K562 (cell line): ENCODE measurements at regions not wholly inside any gene's neighbourhood (a gene's known extent, or its start where the extent isn't known, plus 50 kb on each side); places are given as distances from the start of the nearest gene placed in this dataset.

Experiments
- ATAC-seq: fragments of 200-7000 bp; cut with Tn5 transposase; 3 replicates; pipeline ENCODE4 v1.9.1; 2020; ENCODE audit warnings: moderate library complexity
- BruUV-seq: library from RNA; stranded (reverse); fragments of 400-500 nt; replicated peaks from 2 replicates; lab custom pipeline; 2021; lab: Mats Ljungman, UMichigan
- CTCF ChIA-PET: fragments of 300-600 bp; formaldehyde crosslinking; extraction: SDS; loops from one replicate; lab custom pipeline; 2021; ENCODE audit warnings: low intra/inter-chr PET ratio; lab: Yijun Ruan, JAX
- POLR2A ChIA-PET: fragments of 300-600, 350-650 bp; sonication (Branson Sonifier 250); formaldehyde crosslinking; extraction: SDS; loops from one replicate; lab custom pipeline; 2021; ENCODE audit warnings: antibody characterized with exemption, inconsistent platforms; lab: Yijun Ruan, JAX
- DNase-seq, 4 experiments: peaks; one replicate each; pipeline versions ENCODE4 v3.0.0 to v3.0.0-alpha.2; 2011 to 2018; ENCODE audit warnings: low spot score in 3 of 4, mixed read lengths in 3 of 4; ENCODE audit errors: extremely low read depth in 1 of 4
- FAIRE-seq: peaks from 2 replicates; lab custom pipeline; 2011; peaks lifted over from hg19 to GRCh38; lab: Jason Lieb, UNC
- H2AFZ ChIP-seq: 2 replicates; pipeline ENCODE4 v1.6.0; 2011; ENCODE audit warnings: low read depth, low read length, control low read depth, inconsistent platforms
- H3K27ac ChIP-seq: fragments of 200-600 bp; 3 replicates; pipeline ENCODE4 v1.8.0; 2011; ENCODE audit warnings: low read depth, mild to moderate bottlenecking, control low read depth, inconsistent platforms, low read length, moderate library complexity, mixed read lengths; ENCODE audit errors: extremely low read depth
- H3K27me3 ChIP-seq, 2 experiments: fragments of 300-600 bp in 1 of 2; 2 replicates in 1 of 2; 3 replicates in 1 of 2; pipeline versions ENCODE4 v1.6.0 to v1.8.0; 2011; ENCODE audit warnings: inconsistent platforms in 2 of 2, low read length in 2 of 2, mild to moderate bottlenecking in 1 of 2, mixed read lengths in 1 of 2, moderate library complexity in 1 of 2; ENCODE audit not compliant: control insufficient read depth in 2 of 2, insufficient read depth in 2 of 2
- H3K36me3 ChIP-seq: fragments of 300-600 bp; 3 replicates; pipeline ENCODE4 v1.8.0; 2011; ENCODE audit warnings: mild to moderate bottlenecking, low read length, inconsistent platforms; ENCODE audit not compliant: control insufficient read depth, insufficient read depth
- H3K4me1 ChIP-seq, 2 experiments: fragments of 200-600 bp in 1 of 2; replicated peaks in 1 of 2; 2 replicates in 1 of 2; 3 replicates in 1 of 2; pipeline versions ENCODE4 v1.5.1 to v1.8.0; 2011; ENCODE audit warnings: inconsistent platforms in 2 of 2, low read length in 2 of 2, mild to moderate bottlenecking in 1 of 2, mixed read lengths in 1 of 2, moderate library complexity in 1 of 2; ENCODE audit not compliant: control insufficient read depth in 2 of 2, insufficient read depth in 2 of 2
- H3K4me2 ChIP-seq: 2 replicates; pipeline ENCODE4 v1.6.1; 2011; ENCODE audit warnings: low read length, control low read depth, inconsistent platforms, mixed read lengths; ENCODE audit not compliant: insufficient read depth
- H3K4me3 ChIP-seq: fragments of 200-600 bp; sonication (generic), shearing (Covaris generic); 2 replicates; pipeline ENCODE4 v1.5.1; 2016; ENCODE audit warnings: control low read depth, inconsistent platforms
- H3K79me2 ChIP-seq: fragments of 200-600 bp; 3 replicates; pipeline ENCODE4 v1.8.0; 2011; ENCODE audit warnings: low read length, inconsistent platforms; ENCODE audit not compliant: control insufficient read depth, insufficient read depth
- H3K9ac ChIP-seq, 2 experiments: 2 replicates each; pipeline versions ENCODE4 v1.6.0 to v1.6.1; 2011; ENCODE audit warnings: low read depth in 2 of 2, low read length in 2 of 2, control low read depth in 1 of 2, inconsistent platforms in 1 of 2, mild to moderate bottlenecking in 1 of 2, mixed read lengths in 1 of 2; ENCODE audit not compliant: insufficient read depth in 1 of 2
- H3K9me1 ChIP-seq: one replicate; pipeline ENCODE4 v1.6.0; 2011; ENCODE audit warnings: inconsistent platforms, mild to moderate bottlenecking, low read length, moderate library complexity; ENCODE audit not compliant: control insufficient read depth, insufficient read depth
- H3K9me3 ChIP-seq: replicated peaks from 2 replicates; pipeline ENCODE4 v1.5.1; 2011; ENCODE audit warnings: low read depth, low read length, inconsistent platforms; ENCODE audit not compliant: control insufficient read depth, insufficient read depth
- H4K20me1 ChIP-seq: replicated peaks from 2 replicates; pipeline ENCODE4 v1.6.1; 2011; ENCODE audit warnings: low read length, inconsistent platforms, mixed read lengths; ENCODE audit not compliant: control insufficient read depth, insufficient read depth
- BCL6 ChIP-seq: fragments of 250-450 bp; sonication (Bioruptor Pico); IDR thresholded peaks from 2 replicates; pipeline ENCODE4 v1.4.0; 2020
- CHAMP1 ChIP-seq: fragments of 450-650 bp; IDR thresholded peaks from 2 replicates; pipeline ENCODE4 v1.6.1; 2016; ENCODE audit warnings: mild to moderate bottlenecking
- DDX20 ChIP-seq: fragments of 450-650 bp; IDR thresholded peaks from 2 replicates; pipeline ENCODE4 v1.6.1; 2016; ENCODE audit warnings: missing genetic modification characterization, low read depth, mild to moderate bottlenecking, missing compliant biosample characterization, moderate library complexity
- HDAC2 ChIP-seq: fragments of 450-650 bp; IDR thresholded peaks from 2 replicates; pipeline ENCODE4 v1.6.1; 2016; ENCODE audit warnings: mild to moderate bottlenecking
- HINFP ChIP-seq: fragments of 450-650 bp; conservative IDR thresholded peaks from 2 replicates; pipeline ENCODE4 v1.6.1; 2016; ENCODE audit warnings: missing genetic modification characterization, low read depth, mild to moderate bottlenecking, control low read depth, missing compliant biosample characterization
- KDM5B ChIP-seq: fragments of 200-600 bp; sonication (generic); IDR thresholded peaks from 2 replicates; pipeline ENCODE4 v1.6.1; 2012; ENCODE audit warnings: low read depth, mild to moderate bottlenecking, moderate library complexity, low read length, control low read depth, inconsistent platforms; ENCODE audit not compliant: insufficient replicate concordance
- KHSRP ChIP-seq: fragments of 450-650 bp; IDR thresholded peaks from 2 replicates; pipeline ENCODE4 v1.6.1; 2017
- KLF1 ChIP-seq: fragments of 450-650 bp; IDR thresholded peaks from 2 replicates; pipeline ENCODE4 v1.6.1; 2016; ENCODE audit warnings: missing genetic modification characterization, missing compliant biosample characterization
- MXI1 ChIP-seq: IDR thresholded peaks from 2 replicates; pipeline ENCODE4 v1.6.1; 2011; ENCODE audit warnings: low read depth, mild to moderate bottlenecking, improper control_type of control experiment, low read length
- SMAD3 ChIP-seq: fragments of 450-650 bp; formaldehyde crosslinking; conservative IDR thresholded peaks from 2 replicates; pipeline ENCODE4 v1.4.0; 2020; ENCODE audit warnings: mild to moderate bottlenecking
- UBTF ChIP-seq, 2 experiments: IDR thresholded peaks; 2 replicates each; pipeline ENCODE4 v1.6.1; 2012; ENCODE audit warnings: improper control_type of control experiment in 2 of 2, low read depth in 2 of 2, low read length in 2 of 2, borderline replicate concordance in 1 of 2
- ZNF184 ChIP-seq: sonication (generic); formaldehyde crosslinking; IDR thresholded peaks from 2 replicates; pipeline ENCODE4 v1.5.0; 2020; ENCODE audit warnings: missing genetic modification reagents
- ZNF263 ChIP-seq: sonication (generic); formaldehyde crosslinking; IDR thresholded peaks from 2 replicates; pipeline ENCODE4 v1.8.0; 2022; ENCODE audit warnings: mild to moderate bottlenecking, missing genetic modification reagents, borderline replicate concordance
- ZNF274 ChIP-seq: IDR thresholded peaks from 2 replicates; pipeline ENCODE4 v1.6.1; 2011; ENCODE audit warnings: low read depth, mild to moderate bottlenecking, low read length, moderate library complexity, borderline replicate concordance
- ZNF280A ChIP-seq: fragments of 450-650 bp; IDR thresholded peaks from 2 replicates; pipeline ENCODE4 v1.6.1; 2018; ENCODE audit warnings: mild to moderate bottlenecking, low read depth; ENCODE audit not compliant: partially characterized antibody
- ZNF507 ChIP-seq: conservative IDR thresholded peaks from 2 replicates; pipeline ENCODE4 v1.6.1; 2017; ENCODE audit warnings: missing genetic modification characterization, missing compliant biosample characterization
- WGBS: fragments of 100-300 bp; shearing (Covaris generic); methylation state at CpG from one replicate; pipeline ENCODE4 v1.1.6; 2016; ENCODE audit warnings: low coverage, mixed read lengths; ENCODE audit not compliant: insufficient coverage; ENCODE audit errors: missing lambda C conversion rate; 5-methylcytosine and 5-hydroxymethylcytosine counted together
- in situ Hi-C: fragments of 300-500 bp; cut with MboI; formaldehyde crosslinking; loops from 4 replicates; pipeline ENCODE4 v1.15.0; 2018; ENCODE audit warnings: inconsistent platforms, mixed read lengths
- intact Hi-C: fragments of 100-400 bp; cut with micrococcal nuclease; formaldehyde crosslinking; loops from 2 replicates; pipeline ENCODE4 v1.14.2; 2022

- no peaks in the 10 kb centered on the region for H3K9me1 ChIP-seq
- H3K79me2 ChIP-seq: no peaks in the 10 kb centered on the region
- H3K4me1 ChIP-seq: no peaks in the 10 kb centered on the region
- 0% methylated on average over 1 of the region's 1 CpG for WGBS
- no peak for ATAC-seq
- no peak overlapping the region for H2AFZ ChIP-seq
- H3K9me3 ChIP-seq: no peaks in the 10 kb centered on the region
- intact Hi-C loops: no loop called here
- no peak overlapping the region for H3K27ac ChIP-seq
- CTCF ChIA-PET: no interaction called here
- no peak overlapping the region for H3K4me2 ChIP-seq
- no peaks in the 10 kb centered on the region for H3K27me3 ChIP-seq
- no peaks in the 10 kb centered on the region for H3K36me3 ChIP-seq
- DNase-seq: no peak
- no peak overlapping the region for H3K9ac ChIP-seq
- POLR2A ChIA-PET: no interaction called here
- FAIRE-seq: no peak
- no peaks in the 10 kb centered on the region for H4K20me1 ChIP-seq
- no TSS peak for BruUV-seq
- H3K4me3 ChIP-seq: no peak overlapping the region
- in situ Hi-C loops: no loop called here
- TF ChIP-seq SMAD3 (no peak), ZNF184 (CRISPR knock-in tag) (no peak), UBTF (IDR thresholded peaks at IDR 0.05; ENCODE audit: borderline replicate concordance in 1 of 2, low read depth in 2 of 2, low read length in 2 of 2) (no peak), HINFP (tag) (no peak), DDX20 (tag) (no peak), MXI1 (no peak), BCL6 (no peak), ZNF280A (no peak), CHAMP1 (no peak), ZNF274 (no peak), KHSRP (no peak), ZNF507 (tag) (no peak), KLF1 (no peak), ZNF263 (CRISPR knock-in tag) (no peak), KDM5B (no peak), HDAC2 (no peak)
These were observed 266.8 kb upstream of the LDB2 start for GRCh38 chr4:17165286-17165685.
